A172 (cell line): ENCODE measurements at regions not wholly inside any gene's neighbourhood (a gene's known extent, or its start where the extent isn't known, plus 50 kb on each side); places are given as distances from the start of the nearest gene placed in this dataset.

ENCODE experiments used
- DNase-seq: peaks from one replicate; pipeline ENCODE4 v3.0.0-alpha.2; 2015; ENCODE audit warnings: low spot score

DNA sequence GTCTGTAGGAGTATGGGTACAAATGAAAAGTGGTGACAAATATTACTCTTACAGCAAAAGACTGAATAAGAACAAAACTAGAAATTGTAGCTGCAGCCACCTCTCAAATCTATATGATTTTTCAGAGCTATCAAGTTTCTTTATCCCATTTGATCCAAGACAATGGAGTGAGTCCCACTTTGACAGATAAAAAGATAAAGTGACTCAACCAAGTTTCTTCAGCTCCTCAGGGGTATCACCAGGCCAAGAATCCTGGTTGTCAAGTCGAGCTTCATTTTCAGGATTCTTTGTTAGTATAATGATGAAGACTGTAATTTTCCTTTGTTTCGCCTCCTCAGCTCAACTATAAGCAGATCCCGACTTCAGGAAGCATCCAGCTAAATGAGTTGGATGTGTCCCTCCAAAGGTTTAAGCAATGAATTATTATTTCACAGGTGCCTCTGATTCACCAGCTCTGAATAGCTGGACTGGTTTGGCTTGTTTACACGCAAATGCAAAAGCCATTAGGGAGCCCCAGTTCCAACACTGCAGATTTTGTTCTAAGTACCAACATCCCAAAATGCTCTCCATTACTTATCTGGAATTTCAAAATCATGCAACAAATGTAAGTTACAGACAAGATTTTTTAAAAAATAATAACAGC lies 238.9 kb downstream of the MAFB start:
- no peak for DNase-seq

DNA sequence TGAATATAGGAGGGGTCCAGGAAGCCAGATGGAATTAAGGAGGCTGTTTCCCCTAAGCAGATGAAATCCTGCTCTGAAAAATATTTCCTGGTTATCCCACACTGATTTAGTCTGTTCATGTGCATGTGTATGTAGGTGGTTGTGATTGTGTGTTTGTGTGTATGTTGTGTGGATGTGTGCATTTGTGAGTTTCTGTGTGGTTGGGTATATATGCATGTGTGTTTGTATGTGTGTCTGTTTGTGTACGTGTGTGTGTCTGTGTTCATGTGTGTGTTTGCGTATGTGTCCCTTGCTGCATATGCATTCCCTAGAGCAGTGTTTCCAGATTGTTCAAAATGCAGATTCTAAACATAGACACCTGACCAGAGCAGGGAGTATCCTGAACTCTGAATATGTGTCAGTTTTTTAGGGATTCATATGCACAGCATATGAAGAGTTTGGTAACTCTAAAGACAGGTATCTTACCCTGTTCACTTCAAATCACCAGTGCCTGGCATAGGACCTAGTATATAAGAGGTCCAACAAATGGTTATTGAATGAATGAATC lies 239.8 kb downstream of the MAFB start:
- DNase-seq, result no peak

DNA sequence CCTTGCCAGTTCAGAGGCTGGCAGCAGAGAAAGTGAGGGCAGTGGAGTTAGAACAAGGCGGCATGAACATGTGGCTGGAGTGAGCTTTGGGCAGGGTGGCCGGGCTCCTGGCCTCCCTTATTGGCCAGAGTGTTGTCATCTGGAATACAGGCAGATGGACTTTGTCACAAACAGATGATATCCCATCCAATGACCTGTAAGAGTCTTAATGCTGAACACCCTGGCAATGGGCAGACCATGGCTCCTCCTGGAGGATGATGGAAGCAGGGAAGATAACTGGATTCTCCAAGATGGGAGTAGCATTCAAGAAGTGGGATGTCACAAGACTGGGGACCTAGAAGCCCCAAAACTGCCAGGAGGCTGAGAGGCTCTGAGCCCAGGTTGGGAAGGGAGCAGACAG lies 242.1 kb downstream of the MAFB start:
- no peak for DNase-seq

DNA sequence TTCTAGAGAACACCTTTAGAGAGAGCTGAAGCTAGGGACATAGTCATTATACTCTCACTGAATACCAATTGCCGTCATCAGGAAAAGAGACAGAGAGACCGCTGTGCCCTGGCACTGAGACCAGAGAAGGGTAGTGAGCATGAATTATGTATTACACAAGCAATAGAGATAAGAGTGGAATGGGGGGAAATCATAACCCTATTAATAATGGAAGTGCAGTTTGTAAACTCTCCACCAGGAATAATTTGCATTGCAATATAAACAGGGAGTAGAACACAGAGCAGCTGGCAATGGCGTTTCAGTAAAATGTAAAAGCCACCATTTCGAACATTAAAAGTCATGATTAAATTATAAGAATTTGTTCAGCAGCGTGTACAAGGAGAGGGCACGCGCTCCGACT lies 244.5 kb downstream of the MAFB start:
- no peak for DNase-seq

DNA sequence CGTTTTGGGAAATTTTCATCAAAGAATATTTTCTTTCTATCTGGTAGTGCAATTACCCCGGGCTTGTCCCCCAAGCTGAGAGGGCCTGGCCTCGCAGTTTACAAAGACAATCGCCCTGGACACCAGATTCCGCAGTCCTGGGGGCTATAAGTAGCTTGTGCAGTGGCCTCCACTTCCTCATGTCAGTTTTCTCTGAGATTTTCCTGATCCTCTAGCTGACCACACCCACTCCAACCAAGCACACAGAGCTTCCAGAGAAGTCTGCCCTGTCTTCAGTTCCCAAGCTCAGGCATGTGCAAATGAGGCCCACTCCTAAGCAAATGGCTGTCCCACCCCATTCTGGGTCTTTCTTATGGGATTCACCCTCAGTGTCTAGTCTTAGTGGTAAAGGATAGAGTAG lies 245.3 kb downstream of the MAFB start:
- no peak for DNase-seq

DNA sequence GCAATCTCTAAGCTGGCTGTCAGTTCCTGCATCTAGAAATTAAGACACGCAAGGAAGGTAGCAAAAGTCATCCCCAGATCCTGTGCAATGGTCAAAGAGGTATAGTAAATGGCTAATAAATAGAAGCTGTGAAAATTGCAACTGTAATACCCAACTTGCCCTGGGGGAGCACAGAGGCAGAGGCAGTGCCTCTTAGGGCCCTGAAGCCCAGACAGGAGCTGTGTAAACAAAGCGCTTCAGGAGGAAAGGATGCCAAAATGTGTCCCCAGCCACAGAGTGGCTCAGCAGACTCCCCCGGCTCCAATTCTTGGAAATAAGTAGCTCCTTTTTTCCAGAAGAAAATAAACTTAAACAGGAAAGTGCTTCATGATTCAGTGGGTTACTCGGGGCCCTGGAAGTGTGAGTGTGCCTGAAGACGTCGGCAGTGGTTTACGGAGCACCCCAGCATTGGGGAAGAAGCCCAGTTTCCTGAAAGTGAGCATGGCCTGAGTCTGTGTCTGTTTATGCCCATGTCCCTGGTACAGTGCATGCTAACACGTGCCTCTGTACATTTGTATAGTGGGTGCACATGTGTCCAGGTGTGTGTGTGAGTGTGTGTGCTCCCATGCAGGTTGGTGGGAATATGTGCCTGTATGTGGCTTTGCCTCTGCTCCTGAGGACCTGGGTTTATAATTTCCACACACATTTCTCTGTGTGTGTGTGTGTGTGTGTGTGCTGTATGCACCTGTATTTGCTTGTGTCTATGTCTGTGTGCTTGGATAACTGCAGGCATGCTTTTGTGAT lies 246.7 kb downstream of the MAFB start:
- DNase-seq, result no peak

DNA sequence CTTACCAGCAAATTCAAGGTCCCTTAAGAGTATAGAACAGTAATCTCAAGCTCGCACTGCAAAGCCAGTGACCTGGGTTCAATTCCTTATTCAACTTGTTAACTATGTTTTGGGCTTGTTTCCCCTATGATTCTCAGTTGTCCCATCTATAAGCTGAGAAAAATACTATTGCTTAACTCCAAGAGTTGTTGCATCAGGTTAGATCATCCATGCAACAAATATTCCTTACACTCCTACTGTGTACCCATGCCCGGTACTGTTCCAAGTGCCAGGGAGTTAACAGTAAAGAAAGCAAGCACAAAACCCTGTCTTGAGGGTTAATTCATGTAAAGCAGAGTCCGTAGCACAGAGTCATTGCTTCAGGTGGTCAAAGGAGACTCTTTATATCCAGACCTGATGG lies 247.3 kb downstream of the MAFB start:
- no peak for DNase-seq

DNA sequence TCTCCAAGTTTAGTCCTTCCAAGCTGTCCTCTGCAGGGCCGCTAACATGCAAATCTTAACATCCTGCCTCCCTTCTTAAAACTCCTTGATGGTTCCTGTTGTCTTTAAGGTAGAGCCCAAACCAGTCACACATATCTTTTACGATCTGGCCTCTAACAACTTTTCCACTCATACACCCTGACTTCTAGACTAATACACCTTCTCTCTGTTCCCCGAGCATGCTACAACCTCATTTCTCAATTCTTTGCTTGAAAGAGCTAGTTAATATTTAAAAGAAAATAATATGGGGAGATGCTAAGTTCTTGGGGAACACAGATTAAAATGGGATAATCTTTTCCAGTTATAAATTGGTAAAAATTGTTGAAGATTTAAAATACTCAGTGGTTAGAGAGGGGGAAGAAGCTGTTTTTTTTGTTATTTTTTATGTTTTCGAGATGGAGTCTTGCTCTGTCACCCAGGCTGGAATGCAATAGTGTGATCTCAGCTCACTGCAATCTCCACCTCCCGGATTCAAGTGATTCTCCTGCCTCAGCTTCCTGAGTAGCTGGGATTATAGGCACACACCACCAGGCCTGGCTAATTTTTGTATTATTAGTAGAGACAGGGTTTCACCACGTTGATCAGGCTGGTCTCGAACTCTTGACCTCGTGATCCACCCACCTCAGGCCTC lies 250.7 kb downstream of the MAFB start:
- DNase-seq, result no peak

DNA sequence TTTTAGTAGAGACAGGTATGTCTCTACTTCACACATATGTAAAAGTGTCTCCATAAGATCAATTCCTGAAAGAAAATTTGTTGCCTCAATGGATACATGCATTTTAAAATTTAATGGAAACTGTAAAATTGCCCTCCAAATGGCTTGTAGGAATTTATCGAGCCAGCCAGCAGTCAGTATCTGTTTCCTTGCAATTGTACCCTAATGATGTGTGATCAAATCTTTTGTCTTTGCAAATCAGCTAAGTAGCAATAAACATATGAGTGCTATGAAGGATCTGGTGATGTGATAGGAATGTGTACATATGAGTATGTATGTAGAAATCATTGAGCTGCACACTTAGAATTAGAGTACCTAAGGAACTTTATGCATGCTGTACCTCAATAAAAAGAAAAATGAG lies 253.0 kb downstream of the MAFB start:
- DNase-seq, result no peak

DNA sequence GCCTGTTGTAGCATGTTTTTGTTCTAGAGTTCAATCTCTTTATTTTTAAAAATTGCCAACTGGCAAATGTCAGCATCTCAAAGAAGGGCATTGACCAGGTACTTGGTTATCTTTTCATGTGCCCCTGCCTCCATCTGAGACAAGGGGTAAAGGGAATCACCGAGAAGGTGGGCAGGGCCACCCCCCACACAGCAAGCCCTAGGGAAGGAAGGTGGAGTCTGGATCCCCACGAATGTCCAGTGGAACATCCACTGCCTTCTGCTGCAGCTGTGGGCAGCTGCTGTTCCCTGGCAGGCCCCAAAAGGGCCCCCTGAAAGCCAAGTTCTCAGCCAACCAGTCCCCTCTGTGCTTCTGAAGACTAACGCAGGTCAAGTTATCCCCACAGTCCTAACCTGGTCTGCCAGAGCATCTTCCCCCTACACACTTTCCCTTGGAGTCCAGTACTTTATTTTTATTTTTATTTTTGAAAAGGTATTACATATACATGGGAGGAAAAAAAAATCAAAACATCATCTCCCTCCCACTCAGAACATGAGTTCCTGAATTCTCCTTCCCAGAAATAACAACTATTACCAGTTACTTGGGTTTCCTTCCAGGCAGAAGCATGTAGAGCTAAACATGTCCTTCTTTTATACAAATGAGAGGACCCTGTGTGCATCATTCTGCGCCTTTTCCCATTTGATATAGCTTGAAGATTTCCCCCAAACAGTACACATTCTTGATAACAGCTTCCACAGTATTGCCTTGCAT lies 253.7 kb downstream of the MAFB start:
- no peak for DNase-seq

DNA sequence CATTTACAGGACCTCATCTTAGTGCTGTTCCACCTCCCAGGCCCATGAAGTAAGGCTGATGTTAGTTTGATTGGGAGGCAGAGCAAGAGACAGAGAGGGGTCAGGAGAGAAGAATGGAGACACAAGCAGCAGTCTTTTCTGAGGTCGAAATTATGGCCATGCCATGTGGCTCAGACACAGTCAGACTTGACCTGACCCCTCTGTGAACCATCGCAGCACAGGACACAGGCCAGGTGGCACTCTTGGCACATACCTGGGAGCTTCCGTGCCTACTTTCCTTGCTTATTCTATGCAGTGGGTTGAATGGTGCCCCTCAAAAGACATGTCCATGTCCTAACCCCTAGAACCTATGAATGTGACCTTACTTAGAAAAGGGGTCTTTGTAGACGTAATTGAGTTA lies 254.9 kb downstream of the MAFB start:
- no peak for DNase-seq

DNA sequence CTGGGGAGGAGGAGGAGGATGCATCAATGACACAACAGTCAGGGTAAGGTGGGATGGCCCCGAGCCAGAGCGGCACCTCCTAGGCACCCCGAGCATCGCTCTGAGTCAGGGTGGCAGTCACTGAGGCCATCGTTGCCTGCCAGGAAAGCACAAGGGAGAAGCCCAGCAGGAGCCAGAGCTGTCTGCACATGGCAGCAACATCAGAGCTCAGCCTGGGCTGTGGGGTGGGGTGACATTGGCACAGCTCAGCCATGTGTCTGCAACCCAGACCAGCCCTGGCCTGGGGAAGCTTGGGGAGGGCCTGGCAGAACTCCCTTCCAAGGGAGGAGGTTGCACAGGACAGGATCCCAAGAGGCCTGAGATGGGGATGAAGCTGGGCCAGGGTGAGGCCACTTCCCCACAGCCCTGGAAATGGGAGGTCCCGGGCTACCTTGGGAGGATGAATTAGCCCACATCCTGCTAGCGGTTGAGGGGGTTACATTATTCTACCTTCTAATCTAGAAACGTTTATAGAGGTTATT lies 255.6 kb downstream of the MAFB start:
- DNase-seq, result no peak

DNA sequence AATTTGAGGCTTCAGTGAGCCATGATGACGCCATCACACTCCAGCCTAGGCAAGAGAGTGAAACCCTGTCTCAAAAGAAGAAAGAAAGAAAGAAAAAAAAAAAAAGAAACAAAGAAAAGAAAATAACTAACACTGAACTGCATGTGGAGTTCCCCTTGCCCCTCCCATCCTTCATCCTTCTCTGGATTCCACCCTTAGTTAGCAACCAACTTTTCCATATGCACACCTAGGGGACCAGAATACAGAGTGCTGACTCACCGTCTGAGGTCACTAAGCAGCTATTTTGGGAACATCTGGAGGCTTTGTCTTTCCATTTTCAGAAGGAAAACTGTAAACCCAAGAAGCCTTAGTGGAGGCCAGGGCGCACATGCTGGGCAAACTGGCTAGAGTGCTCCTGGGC lies 257.4 kb downstream of the MAFB start:
- peak; percentile 53 for DNase-seq

DNA sequence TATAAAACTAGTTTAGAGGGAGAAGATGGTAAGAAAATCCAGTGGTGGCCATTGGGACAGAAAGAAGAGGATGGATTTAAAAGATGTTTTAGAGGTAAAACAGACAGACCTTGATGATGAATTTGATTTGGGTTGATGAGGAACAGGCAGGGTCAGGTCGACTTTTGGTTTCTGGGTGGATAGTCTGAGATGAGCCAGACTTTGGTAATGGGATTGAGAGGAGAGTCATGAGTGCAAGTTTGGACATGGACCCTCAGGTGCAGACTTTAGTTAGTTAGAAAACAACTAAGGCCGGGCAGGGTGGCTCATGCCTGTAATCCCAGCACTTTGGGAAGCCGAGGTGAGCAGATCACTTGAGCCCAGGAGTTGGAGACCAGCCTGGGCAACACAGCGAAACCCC lies 257.9 kb downstream of the MAFB start:
- no peak for DNase-seq

DNA sequence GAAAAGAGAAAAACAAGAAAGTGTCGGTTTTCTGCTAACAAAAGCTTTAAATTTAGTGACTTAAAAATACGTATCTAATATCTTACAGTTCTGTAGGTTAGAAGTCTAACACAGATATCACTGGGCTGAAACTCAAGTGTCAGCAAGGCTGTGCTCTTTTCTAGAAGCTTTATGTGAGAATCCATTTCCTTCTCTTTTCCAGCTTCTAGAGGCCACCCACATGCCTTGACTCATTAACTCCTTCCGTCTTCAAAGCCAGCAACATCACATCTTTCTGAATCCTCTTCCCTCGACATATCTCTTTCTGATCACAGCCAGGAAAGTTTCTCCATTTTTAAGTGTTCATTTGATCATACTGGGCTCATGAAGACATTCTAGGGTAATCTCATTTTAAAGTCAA lies 262.0 kb downstream of the MAFB start:
- no peak for DNase-seq

DNA sequence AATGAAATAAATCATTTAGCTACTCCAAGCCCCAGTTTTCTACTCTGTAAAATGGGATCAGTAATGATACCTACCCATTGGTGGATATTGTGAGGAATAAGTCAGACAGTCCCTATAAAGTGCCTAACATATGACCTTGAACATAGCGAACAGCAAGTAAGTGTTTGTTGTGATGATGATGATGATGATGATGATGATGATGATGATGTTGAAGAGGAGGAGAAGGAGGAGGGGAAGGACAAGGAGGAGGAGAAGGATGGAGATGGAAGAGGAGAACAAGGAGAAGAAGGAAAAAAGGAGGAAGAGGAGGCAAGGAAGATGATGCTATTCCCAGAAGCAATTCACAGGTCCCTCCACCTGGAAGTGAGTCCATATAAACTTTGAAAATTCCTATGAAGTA lies 264.3 kb downstream of the MAFB start:
- DNase-seq, result no peak

DNA sequence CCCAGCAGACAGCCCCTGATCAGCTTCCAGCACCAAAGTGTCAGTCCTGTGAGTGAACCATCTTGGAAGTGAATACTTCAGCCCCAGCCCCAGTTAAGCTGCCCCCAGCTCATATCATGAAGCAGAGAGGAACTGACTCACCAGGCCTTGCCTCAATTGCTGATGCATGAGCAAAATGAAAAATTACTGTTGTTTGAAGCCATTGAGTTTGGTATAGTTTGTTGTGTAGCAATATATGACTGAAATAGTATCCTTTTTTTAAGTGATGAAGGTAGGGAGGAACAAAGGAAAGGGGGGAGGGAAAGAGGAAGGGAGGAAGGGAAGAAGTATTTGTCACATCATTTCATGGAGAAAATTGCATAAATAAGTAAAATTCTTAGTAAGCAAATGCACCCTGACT lies 266.4 kb downstream of the MAFB start:
- DNase-seq, result no peak

DNA sequence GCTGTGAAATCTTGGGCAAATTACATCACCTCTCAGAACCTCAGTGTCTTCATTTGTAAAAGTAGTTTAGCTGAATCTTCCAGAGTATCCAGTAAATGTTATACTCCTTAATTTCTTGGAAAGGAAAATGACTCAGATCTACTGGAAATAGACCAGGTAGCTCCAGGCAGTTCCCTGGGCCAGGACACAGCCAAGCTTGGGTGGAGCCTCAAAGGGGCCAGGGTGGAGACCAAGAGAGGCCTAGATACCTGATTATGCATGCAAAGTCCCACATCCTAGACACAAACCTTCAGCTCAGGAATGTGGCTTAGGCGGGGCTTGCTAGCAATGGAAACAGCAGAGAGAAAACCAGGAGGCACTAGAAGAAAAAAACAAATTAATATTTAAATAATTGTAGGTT lies 272.8 kb downstream of the MAFB start:
- no peak for DNase-seq

DNA sequence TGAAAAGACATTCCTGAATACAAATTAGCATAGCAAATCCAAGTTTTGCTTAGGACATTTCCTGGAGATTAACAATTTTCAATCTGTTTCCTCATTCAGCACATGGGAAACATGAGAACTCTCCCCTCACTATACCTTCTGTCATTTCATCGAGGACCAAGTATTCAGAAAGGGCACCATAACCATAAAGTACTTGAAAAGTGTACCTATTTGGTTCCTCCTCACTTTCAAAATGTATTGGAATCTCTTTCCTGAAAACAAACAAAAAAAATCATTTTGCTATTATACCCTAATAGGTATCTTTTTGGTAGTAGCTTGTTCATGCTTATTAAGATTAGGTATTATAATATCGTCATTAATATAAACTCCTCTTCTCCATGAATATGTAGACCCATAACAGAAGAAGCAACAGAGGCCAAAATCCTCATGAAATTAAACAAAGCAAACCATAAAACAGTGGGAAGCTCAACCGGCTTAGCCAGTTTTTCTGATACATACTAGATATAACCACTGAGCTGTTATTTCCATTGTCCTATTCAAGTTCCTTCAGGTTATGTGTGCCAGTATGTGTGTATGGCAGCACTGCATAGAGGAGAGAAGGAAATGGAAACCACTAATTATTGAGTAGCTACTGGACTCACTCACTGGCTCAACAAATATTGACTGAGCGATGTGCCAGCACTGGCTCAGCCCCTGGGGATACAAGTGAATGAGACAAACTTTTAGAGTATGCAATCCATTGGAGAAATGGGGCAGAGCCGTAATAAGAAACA lies 274.0 kb downstream of the MAFB start:
- no peak for DNase-seq

DNA sequence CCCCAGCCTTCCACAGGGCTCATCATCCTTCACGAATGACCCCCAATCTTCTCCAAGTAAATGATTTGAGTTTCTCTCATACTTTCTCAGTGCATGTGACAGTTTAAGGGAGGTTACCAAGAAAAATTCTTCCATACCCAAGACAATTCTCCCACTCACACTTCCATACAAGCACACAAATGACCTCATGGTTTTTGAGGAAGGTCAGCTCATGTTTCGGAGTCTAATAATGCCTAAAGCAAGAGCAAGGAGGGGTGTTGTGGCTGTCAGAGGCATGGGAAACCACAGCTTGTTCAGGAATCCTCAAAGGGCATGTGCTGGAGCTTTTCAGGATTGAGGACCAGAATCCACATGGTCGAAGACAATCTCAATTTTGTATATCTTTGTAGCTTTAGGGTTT lies 279.0 kb downstream of the MAFB start:
- DNase-seq, result no peak

DNA sequence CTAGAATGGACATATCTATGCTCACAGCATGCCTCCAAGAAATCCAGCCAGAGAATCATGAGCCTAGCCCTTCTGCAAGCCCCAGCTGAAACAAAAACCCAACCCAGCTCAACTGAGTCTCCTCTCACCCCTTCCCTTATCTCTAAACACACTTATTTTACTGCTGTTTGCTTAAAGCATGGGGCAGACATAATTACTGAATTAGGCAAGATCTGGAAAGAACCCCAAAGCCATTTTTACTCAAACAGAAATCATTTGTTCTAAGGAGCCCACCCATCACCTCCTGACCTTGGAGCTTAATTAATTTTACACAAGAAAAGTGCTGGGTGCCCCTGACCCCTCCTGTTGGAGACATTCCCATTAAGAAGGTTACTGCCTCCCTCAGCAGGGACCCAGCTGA lies 291.6 kb downstream of the MAFB start:
- DNase-seq, result no peak
